Ecto neural progenitor cell (in vitro differentiated cells): ENCODE measurements at regions not wholly inside any gene's neighbourhood (a gene's known extent, or its start where the extent isn't known, plus 50 kb on each side); places are given as distances from the start of the nearest gene placed in this dataset.
"Not testable (repeated sequence)": the region's sequence is repeated elsewhere in the genome, so short reads cannot be mapped to it uniquely, and the experiment has no call there.

Experiments
- DNase-seq: peaks from one replicate; pipeline ENCODE4 v3.0.0-alpha.2; 2018; ENCODE audit warnings: low spot score

DNA sequence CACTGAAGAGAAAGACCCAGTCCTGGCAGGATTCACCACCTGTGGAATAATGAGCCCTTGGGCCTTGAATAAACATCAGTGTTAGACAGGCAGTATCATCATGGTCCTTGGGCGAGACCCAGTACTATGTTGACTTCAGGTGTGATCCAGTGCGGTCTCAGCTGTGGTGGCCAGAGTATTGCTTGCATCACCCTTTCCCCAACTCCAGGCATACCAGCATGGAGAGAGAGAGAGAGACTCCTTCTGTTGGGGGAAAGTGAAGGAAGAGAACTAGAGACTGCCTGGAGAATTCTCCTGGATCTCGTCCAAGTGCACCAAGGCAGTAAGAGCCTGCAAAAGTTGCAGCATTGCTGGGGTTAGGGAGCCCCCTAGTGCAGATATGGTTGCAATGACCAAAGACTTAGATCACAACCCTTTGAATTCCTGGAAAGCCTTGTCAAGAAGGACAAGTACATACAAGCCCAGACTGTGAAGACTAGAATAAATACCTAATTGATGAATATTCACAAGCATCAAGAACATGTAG, 61.1 kb upstream of the VAMP7 start:
- DNase-seq: peak; percentile 54

DNA sequence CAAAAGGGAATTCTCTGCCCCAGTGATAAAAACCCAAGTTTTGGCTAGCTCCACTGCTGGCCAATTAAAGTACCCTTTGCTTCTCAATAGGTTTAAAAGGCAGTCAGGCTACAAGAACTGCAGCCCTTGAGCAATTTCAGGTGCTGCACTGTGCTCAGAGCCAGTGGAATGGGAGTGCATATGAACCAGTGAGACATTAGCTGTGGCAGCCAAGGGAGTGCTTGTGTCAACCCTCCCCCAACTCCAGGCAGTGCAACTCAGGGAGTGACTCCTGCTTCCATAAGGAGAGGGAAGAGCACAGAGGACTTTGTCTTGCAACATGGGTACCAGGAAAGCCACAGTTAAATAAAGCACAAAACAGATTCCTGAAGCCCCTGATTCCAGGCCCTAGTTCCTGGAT, 61.6 kb upstream of the VAMP7 start:
- DNase-seq: no peak

DNA sequence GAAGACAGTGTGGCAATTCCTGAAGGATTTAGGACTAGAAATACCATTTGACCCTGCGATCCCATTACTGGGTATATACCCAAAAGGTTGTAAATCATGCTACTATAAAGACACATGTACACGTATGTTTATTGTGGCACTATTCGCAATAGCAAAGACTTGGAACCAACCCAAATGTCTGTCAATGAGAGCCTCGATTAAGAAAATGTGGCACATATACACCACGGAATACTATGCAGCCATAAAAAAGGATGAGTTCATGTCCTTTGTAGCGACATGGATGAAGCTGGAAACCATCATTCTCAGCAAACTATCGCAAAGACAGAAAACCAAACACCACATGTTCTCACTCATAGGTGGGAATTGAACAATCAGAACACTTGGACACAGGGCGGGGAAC, 66.8 kb upstream of the VAMP7 start:
- not testable (repeated sequence) for DNase-seq

DNA sequence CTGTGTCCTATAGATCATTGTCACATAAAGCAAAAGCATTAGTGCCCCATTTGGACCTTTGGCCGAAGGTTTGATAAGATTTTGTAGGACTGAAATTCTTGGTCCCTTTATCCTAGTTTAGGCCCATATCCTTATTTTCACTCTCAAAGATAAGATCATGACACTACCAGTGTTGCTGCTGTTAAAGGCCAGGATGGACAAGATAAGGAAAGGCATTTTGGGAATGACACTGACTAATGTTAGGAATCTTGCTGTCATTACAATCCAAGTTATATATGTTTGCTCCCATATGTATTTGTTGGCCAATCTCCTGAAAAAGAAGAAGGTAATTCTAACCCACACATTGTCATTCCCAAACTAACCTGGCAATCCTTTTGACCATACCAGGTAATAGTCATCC, 101.3 kb upstream of the VAMP7 start:
- DNase-seq: no peak

- DNase-seq: no peak
Measured at GRCh38 chrX:155778844-155779553, 102.1 kb upstream of the VAMP7 start.

GRCh38 chrX:155774387-155774786, 106.8 kb upstream of the VAMP7 start:
- no peak for DNase-seq

GRCh38 chrX:155767876-155768769, 113.0 kb upstream of the VAMP7 start:
- DNase-seq: no peak

- DNase-seq: peak; percentile 54
Measured at GRCh38 chrX:155767051-155767875, 113.9 kb upstream of the VAMP7 start.

DNA sequence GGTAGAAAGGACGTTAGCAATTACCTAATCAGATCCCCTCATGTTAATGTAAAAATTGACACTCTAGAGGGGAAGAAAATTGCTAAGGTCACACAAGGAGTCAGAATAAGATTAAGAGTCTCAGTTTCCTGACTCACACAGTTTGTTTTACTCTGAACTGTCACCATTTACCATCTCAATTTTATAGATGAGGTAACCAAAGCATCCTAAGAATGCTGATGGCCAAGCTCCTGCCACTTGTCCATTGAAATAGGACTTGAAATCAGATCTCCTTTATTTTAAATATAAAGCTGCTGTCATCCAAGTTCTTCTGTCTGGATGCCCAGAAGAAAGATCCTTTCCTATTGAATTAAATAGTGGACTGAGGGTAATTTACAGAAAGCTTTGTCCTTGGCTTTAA, 114.8 kb upstream of the VAMP7 start:
- DNase-seq: no peak

DNA sequence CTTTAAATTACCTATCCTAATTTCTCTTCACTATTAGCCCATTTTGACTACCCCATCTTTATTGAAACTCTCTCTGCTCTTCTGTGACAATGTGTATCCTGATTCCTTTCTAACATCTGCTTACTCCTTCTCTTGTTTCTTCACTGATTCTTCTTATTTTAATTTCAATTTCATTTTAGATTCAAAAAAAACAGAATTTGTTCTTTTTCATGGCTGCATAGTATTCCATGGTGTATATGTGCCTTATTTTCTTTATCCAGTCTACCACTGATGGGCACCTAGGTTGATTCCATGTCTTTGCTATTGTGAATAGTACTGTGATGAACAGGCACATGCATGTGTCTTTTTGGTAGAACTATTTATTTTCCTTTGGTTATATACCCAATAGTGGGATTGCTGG, 120.0 kb upstream of the VAMP7 start:
- no peak for DNase-seq

GRCh38 chrX:155757046-155757759, 123.9 kb upstream of the VAMP7 start:
- no peak for DNase-seq

DNA sequence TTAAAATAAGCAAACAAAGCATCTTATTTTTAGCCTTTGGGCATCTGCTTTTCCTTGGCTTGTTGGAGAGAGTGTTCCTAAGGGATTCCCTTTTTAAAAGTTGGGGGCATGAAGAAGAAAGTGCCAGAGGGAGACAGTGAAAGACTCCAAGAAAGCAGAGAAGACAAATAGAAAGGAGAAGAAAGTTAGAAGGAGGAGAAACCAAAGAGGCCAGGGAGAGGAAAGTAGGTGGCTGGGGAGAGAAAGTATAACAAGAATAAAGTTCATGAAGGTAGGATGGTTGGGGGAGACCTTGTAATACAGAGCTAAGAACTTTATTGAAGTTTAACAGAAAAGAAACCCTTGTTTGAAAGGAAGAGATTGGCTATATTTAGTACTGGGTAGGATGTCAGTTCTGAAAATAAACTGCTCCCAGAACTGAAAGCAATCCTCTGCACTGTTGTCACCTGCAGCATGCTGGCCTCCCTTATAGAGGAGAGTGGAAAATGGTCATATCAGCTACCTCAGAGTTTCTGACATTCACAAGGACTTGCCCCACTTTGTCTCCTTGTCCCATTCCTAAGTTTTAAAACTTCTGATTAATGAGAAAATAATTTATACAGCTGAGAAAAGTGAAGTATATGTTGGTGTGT, 125.3 kb upstream of the VAMP7 start:
- no peak for DNase-seq

GRCh38 chrX:155751131-155751530, 130.0 kb upstream of the VAMP7 start:
- DNase-seq: no peak

DNA sequence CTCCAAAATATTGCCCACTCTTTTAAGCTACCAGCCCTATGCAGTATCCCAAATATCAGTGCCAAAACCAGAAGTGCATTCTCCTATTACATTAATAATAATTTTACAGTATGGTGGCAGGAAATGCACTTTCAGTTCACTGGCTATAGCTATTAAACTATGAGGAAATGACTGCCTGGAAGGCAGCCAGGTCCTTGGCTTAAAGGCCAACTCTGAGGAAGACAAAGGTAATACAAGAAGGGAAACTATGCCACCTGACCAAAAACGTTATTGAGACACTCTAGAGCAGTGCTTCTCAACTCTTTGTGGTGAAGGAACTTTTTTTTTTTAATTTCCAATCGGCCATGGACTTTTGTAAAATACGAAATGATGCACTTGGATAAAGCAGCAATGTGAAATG, 133.6 kb upstream of the VAMP7 start:
- DNase-seq: no peak

DNA sequence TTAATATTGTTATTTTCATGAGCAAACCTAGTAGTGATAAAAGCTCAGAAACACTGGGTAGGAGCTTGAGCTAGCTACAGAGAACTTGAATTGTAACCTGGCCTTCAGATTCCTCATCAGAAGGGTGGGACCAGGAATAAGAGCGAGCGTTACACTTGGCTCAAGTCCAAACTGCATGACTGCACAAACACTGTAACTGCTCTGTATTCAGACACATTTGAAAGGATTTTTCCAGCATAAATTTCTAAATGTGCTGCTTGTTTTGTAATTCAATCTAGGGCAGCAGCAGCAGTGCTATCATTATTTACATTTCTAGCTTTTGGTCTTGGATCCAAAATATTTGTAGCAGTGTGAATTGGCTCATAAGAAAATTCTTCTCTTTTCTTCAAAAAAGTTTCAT, 133.0 kb upstream of the TMLHE start:
- no peak for DNase-seq

GRCh38 chrX:155744534-155744933, 131.8 kb upstream of the TMLHE start:
- DNase-seq: no peak

- DNase-seq: not testable (repeated sequence)
Measured at GRCh38 chrX:155728335-155728734, 115.6 kb upstream of the TMLHE start.

DNA sequence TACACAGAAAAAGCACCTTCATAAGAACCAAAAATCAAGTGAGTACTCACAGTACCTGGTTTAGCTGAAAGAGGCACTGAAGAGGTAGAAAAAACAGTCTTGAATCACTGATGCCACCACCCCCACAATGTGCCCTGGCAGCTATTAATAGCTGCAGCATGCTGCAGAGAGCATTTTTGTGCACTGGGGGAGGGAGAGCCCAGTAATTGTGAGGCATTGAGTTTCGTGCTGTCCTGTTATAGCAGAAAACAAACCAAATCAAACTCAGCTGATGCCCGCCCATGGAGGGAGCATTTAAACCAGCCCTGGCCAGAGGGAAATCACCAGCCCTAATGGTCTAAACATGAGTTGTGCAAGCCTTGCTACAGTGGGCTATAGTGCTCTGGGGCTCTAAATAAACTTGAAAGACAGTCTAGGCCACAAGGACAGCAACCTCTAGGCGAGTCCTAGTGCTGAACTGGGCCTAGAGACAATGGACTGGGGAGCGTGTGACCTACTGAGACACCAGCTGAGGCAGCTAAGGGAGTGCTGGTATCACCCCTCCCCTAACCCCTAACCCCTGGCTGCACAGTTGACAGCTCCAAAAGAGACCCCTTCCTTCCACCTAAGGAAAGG, 106.3 kb upstream of the TMLHE start:
- no peak for DNase-seq

DNA sequence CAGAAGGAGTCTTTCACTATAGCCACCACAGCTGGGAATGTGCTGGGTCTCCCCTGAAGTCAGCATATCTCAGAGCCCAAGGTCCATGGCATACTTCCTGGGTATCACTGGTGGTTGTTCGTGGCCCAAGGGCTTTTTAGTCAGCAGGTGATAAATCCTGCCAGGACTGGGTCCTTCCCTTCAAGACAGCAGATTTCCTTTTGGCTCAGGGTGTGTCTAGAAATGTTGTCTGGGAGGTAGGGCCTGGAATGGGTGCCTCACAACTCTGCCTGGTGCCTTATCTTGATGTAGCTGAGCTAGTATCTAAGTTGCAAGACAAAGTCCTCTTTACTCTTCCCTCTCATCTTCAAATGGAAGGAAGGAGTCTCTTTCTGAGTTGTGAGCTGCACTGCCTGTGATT, 102.4 kb upstream of the TMLHE start:
- no peak for DNase-seq

DNA sequence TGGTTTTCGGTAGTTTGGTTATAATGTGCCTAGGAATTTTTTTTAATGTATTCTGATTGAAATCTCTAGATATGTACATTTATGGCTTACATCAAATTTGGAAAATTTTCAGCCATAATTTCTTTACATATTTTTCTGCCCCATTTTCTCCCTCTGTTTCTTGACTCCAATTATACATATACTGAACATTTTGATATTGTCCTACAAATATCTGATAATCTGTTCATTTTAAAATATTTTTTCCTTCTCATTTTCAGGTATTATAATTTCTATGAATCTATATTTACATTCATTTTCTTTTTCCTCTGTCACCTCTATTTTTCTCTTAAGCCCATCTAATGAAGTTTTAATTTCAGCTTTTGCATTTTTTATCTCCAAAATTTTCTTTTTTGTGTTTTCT, 82.7 kb upstream of the TMLHE start:
- no peak for DNase-seq

DNA sequence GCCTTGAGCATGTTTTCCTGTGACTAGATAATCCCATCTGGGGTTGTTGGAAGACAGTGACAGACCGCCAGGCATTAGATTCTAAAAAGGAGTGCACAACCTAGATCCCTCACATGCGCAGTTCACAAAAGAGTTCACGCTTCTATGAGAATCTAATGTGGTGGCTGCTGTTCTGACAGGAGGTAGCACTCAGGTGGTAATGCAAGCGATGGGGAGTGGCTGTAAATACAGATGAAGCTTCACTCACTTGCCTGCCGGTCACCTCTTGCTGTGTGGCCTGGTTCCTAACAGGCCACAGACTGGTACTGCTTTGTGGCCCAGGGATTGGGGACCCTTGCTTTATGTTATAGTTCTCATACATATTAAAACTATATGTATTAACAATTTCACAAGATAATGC, 81.9 kb upstream of the TMLHE start:
- no peak for DNase-seq
